Small intestine (tissue), 7 donors: ENCODE measurements at regions not wholly inside any gene's neighbourhood (a gene's known extent, or its start where the extent isn't known, plus 50 kb on each side); places are given as distances from the start of the nearest gene placed in this dataset.
"Not testable (repeated sequence)": the region's sequence is repeated elsewhere in the genome, so short reads cannot be mapped to it uniquely, and the experiment has no call there.

Source experiments
- DNase-seq, 2 donors: peaks; one replicate each; pipeline versions ENCODE4 v3.0.0 to v3.0.0-alpha.2; 2013
- FAIRE-seq: peaks from 2 replicates; lab custom pipeline; 2012; peaks lifted over from hg19 to GRCh38; lab: Jason Lieb, UNC
- H3K27ac ChIP-seq, 3 donors: one replicate each; pipeline ENCODE4 v1.5.1; 2013; ENCODE audit warnings: low read length in 2 of 3, mild to moderate bottlenecking in 2 of 3, control low read depth in 1 of 3, inconsistent platforms in 1 of 3, low read depth in 1 of 3, moderate library complexity in 1 of 3
- H3K27me3 ChIP-seq, 3 donors: one replicate each; pipeline ENCODE4 v1.6.1; 2013; ENCODE audit warnings: low read length in 3 of 3, inconsistent platforms in 1 of 3; ENCODE audit not compliant: control insufficient read depth in 3 of 3, insufficient read depth in 3 of 3
- H3K36me3 ChIP-seq, 3 donors: one replicate each; pipeline ENCODE4 v1.6.1; 2013; ENCODE audit warnings: low read length in 3 of 3, inconsistent platforms in 1 of 3, low read depth in 1 of 3, mild to moderate bottlenecking in 1 of 3, moderate library complexity in 1 of 3; ENCODE audit not compliant: control insufficient read depth in 3 of 3, insufficient read depth in 2 of 3
- H3K4me1 ChIP-seq, 3 donors: one replicate each; pipeline ENCODE4 v1.6.1; 2013; ENCODE audit warnings: low read length in 2 of 3, inconsistent platforms in 1 of 3, low read depth in 1 of 3, mild to moderate bottlenecking in 1 of 3, moderate library complexity in 1 of 3; ENCODE audit not compliant: control insufficient read depth in 3 of 3, insufficient read depth in 2 of 3
- H3K4me3 ChIP-seq, 3 donors: one replicate each; pipeline ENCODE4 v1.5.1; 2013; ENCODE audit warnings: low read length in 3 of 3, control low read depth in 1 of 3, inconsistent platforms in 1 of 3, low read depth in 1 of 3, mild to moderate bottlenecking in 1 of 3, moderate library complexity in 1 of 3
- H3K9me3 ChIP-seq, 2 donors: one replicate each; pipeline ENCODE4 v1.6.1; 2013; ENCODE audit warnings: low read depth in 1 of 2, low read length in 1 of 2; ENCODE audit not compliant: control insufficient read depth in 2 of 2, insufficient read depth in 1 of 2
- WGBS, 3 donors: extraction: QIAGEN DNeasy Blood & Tissue Kit; methylation state at CpG; one replicate each; pipeline ENCODE4 v1.1.7; 2013; 5-methylcytosine and 5-hydroxymethylcytosine counted together
- donor health status: healthy with polysubstance abuse.
- donor health status: control.
- donor health status: control.
- donor health status: Bipolar disorder and iron deficiency.
- donor health status: healthy.

- no peaks in the 10 kb centered on the region for H3K36me3 ChIP-seq
- FAIRE-seq (no peak), DNase-seq (no peak)
- H3K4me1 ChIP-seq: peaks cover 0 to 15% (median 2%) of the 10 kb centered on the region in 3 donors
- peaks cover 0 to 6% of the 10 kb centered on the region in 2 donors for H3K9me3 ChIP-seq
- no peak overlapping the region for H3K27ac ChIP-seq
- no peak overlapping the region for H3K4me3 ChIP-seq
- no peaks in the 10 kb centered on the region for H3K27me3 ChIP-seq
These were observed 168.7 kb upstream of the RPS23 start for GRCh38 chr5:82446809-82447208.

DNA sequence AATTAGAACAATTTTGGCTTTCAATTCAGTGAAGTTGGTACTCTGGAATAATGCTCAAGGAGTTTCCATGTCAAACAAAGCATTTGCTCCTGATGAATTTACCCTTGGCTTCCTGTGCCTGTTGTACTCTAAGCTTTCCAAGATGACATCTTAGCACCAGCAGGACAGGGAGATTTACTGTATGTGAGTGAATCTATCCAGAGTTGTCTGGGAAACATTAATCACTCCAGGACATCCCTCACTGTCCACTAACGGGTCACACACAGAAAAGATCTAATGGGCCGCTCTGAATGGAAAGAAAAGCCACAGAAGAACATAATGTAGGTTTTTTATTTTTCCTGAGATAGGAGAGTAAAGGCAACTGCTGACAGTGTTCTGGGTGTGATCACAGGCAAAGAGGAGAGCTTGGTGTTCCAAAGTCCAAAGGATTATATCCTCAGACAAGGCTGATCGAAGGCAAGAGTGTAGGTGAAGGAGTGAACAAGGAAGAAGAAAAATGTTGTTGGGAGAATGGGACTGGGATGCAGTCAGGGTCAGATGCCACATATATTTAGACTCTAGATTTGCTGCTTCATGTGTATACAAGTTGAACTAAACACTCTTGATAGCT lies 167.7 kb upstream of the RPS23 start:
- no peaks in the 10 kb centered on the region for H3K36me3 ChIP-seq
- peak; percentile 72 to 80 for DNase-seq
- no peak for FAIRE-seq
- no peak overlapping the region for H3K4me3 ChIP-seq
- 23 to 66% (median 48%) methylated on average over 3 of the region's 3 CpGs for WGBS, 3 donors
- H3K4me1 ChIP-seq: peaks cover 0 to 15% (median 2%) of the 10 kb centered on the region in 3 donors
- H3K27me3 ChIP-seq: no peaks in the 10 kb centered on the region
- H3K9me3 ChIP-seq: peaks cover 0 to 4% of the 10 kb centered on the region in 2 donors
- peak overlapping the region in 1 of 3 donors; percentile 51 for H3K27ac ChIP-seq

GRCh38 chr5:82439750-82440445 lies 161.7 kb upstream of the RPS23 start:
- no peak for DNase-seq
- Histone ChIP-seq H3K27me3 (no peaks in the 10 kb centered on the region), H3K36me3 (no peaks in the 10 kb centered on the region), H3K4me3 (no peak overlapping the region), H3K27ac (no peak overlapping the region), H3K9me3 (no peaks in the 10 kb centered on the region), H3K4me1 (no peaks in the 10 kb centered on the region)
- 67 to 79% (median 79%) methylated on average over 4 of the region's 4 CpGs for WGBS, 3 donors
- FAIRE-seq: no peak

DNA sequence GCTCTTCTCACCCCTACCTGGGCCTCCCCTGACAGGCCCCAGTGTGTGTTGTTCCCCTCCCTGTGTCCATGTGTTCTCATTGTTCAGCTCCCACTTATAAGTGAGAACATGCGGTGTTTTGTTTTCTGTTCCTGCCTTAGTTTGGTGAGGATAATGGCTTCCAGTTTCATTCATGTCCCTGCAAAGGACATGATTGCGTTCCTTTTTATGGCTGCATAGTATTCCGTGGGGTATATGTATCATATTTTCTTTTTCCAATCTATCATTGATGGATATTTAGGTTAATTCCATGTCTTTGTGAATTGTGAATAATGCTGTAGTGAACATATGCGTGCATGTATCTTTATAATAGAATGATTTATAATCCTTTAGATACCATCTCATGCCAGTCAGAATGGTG lies 159.4 kb upstream of the RPS23 start:
- not testable (repeated sequence) for H3K36me3 ChIP-seq, H3K9me3 ChIP-seq, DNase-seq, FAIRE-seq, H3K4me3 ChIP-seq, H3K27me3 ChIP-seq, H3K27ac ChIP-seq, H3K4me1 ChIP-seq
- 69 to 86% (median 84%) methylated on average over 4 of the region's 4 CpGs for WGBS, 3 donors

GRCh38 chr5:82436291-82436690 lies 158.1 kb upstream of the RPS23 start:
- FAIRE-seq (no peak), DNase-seq (no peak)
- Histone ChIP-seq H3K9me3 (no peaks in the 10 kb centered on the region), H3K27ac (no peak overlapping the region), H3K27me3 (no peaks in the 10 kb centered on the region), H3K36me3 (no peaks in the 10 kb centered on the region), H3K4me1 (no peaks in the 10 kb centered on the region), H3K4me3 (no peak overlapping the region)
- WGBS, 3 donors: 66 to 86% (median 71%) methylated on average over 2 of the region's 2 CpGs

- H3K27me3 ChIP-seq, DNase-seq, FAIRE-seq, H3K9me3 ChIP-seq, H3K4me3 ChIP-seq, H3K36me3 ChIP-seq, H3K27ac ChIP-seq, H3K4me1 ChIP-seq: not testable (repeated sequence)
- 86 to 95% (median 93%) methylated on average over 22 to 34 of the region's 35 CpGs for WGBS, 3 donors
These were observed 156.8 kb upstream of the RPS23 start for GRCh38 chr5:82434696-82435660.

DNA sequence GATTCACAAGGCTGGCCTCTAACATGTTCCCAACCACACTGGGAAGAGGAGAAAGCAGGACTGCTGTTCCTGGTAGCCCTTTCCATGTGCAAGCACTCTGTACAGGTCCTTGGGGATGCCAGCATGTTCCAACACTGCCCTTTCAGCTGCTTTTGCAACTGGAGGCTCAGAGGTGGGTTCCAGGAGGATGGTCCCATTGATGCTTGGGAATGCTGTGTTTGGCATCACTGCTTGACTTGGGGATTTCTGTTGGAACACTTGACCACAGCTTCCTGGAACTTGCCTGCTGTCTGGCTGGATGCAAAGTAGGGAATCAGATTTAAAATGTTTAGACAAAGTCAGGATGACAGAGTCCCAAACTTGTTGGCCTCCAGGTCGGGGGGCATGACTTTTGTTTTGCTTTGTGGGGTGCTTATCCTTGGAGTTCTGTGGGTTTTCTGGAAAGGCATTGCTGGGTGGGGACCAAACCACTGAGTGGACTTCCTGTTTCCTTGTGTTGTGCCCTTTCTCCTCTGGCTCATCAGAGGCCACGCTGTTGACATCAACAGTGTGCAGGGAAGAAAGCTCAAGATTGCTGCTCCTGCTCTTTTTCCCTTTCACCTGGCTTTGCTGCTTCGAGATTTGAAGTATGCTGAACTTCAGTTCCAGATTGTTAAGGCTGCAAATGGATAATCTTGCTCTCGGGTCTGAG lies 148.5 kb upstream of the RPS23 start:
- H3K4me3 ChIP-seq: no peak overlapping the region
- no peaks in the 10 kb centered on the region for H3K27me3 ChIP-seq
- peaks cover 0 to 14% (median 0%) of the 10 kb centered on the region in 3 donors for H3K4me1 ChIP-seq
- FAIRE-seq (no peak), DNase-seq (peak in 1 of 2 donors; percentile 59)
- no peaks in the 10 kb centered on the region for H3K9me3 ChIP-seq
- WGBS, 3 donors: 55 to 70% (median 57%) methylated on average over 4 of the region's 4 CpGs
- no peak overlapping the region for H3K27ac ChIP-seq
- no peaks in the 10 kb centered on the region for H3K36me3 ChIP-seq

GRCh38 chr5:82425591-82425990 lies 147.4 kb upstream of the RPS23 start:
- peaks cover 0 to 14% (median 0%) of the 10 kb centered on the region in 3 donors for H3K4me1 ChIP-seq
- 32 to 55% (median 42%) methylated on average over 3 of the region's 3 CpGs for WGBS, 3 donors
- H3K4me3 ChIP-seq: no peak overlapping the region
- no peaks in the 10 kb centered on the region for H3K27me3 ChIP-seq
- FAIRE-seq (no peak), DNase-seq (peak in 1 of 2 donors; percentile 82)
- no peaks in the 10 kb centered on the region for H3K36me3 ChIP-seq
- no peak overlapping the region for H3K27ac ChIP-seq
- H3K9me3 ChIP-seq: no peaks in the 10 kb centered on the region
